BE2C (cell line): ENCODE measurements at regions not wholly inside any gene's neighbourhood (a gene's known extent, or its start where the extent isn't known, plus 50 kb on each side); places are given as distances from the start of the nearest gene placed in this dataset.
"Not testable (repeated sequence)": the region's sequence is repeated elsewhere in the genome, so short reads cannot be mapped to it uniquely, and the experiment has no call there.

Experiments used
- DNase-seq: peaks from one replicate; pipeline ENCODE4 v3.0.0-alpha.2; 2020
- H3K27me3 ChIP-seq: fragments of 250-450 bp; sonication (Bioruptor Pico); 2 replicates; pipeline ENCODE4 v1.5.1; 2020; ENCODE audit warnings: mild to moderate bottlenecking
- H3K36me3 ChIP-seq: fragments of 250-450 bp; sonication (Bioruptor Pico); 2 replicates; pipeline ENCODE4 v1.5.1; 2020; ENCODE audit warnings: mild to moderate bottlenecking
- H3K4me1 ChIP-seq: fragments of 250-450 bp; sonication (Bioruptor Pico); 2 replicates; pipeline ENCODE4 v1.5.1; 2020
- H3K4me3 ChIP-seq: 2 replicates; pipeline ENCODE4 v1.5.1; 2011; ENCODE audit warnings: low read depth, low read length
- H3K9me3 ChIP-seq: fragments of 250-450 bp; sonication (Bioruptor Pico); 2 replicates; pipeline ENCODE4 v1.5.1; 2020
- TF ChIP-seq, protein P1 (sequence below): IDR thresholded peaks from 2 replicates; pipeline ENCODE4 v1.5.1; 2012; ENCODE audit warnings: mild to moderate bottlenecking, low read depth, low read length

DNA sequence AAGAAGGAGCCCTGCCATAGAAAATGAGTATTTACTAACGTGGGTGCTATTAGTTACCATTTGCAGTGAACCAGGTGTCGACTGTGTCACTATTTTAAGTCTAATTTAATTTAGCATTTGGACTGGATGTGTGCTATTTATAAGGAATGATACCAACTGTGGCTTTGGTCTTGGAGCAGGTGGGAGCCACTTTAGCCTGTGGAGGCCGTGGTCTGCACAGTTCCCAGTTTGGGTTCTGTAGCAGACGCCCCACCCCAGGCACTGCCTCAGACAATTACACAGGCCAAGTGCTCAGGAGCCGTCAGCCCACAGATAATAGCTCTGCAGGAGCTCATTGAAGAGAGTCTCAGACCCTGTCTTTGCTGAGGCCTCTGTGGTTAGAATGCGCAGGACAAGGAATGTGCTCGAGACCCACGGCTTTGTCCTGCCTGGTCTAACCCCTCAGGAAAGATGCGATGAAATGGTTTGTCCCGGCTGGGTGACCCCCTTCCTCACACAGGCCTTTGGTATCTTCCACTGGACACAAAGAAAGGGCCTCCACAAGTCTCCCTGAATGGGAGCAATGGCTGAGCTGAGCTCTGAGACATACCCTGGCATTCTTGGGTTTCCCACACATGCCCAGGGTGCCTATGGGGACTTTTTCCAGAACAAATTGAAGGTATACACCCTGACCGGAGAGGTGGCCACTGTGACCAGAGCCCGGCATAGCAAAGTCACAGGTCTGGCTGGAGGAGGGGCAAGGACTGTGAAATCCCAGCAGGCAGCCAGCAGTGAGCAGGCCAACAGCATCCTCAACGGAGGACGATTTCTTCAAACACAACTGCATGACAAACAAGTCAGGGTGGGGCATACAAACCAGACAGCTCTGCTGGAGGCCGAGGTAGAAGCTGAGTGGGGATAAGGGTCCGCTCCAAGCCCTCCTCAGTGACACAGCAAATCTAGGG, 251.2 kb downstream of the ARHGAP12 start:
- DNase-seq, result no peak
- TF ChIP-seq, protein P1, sequence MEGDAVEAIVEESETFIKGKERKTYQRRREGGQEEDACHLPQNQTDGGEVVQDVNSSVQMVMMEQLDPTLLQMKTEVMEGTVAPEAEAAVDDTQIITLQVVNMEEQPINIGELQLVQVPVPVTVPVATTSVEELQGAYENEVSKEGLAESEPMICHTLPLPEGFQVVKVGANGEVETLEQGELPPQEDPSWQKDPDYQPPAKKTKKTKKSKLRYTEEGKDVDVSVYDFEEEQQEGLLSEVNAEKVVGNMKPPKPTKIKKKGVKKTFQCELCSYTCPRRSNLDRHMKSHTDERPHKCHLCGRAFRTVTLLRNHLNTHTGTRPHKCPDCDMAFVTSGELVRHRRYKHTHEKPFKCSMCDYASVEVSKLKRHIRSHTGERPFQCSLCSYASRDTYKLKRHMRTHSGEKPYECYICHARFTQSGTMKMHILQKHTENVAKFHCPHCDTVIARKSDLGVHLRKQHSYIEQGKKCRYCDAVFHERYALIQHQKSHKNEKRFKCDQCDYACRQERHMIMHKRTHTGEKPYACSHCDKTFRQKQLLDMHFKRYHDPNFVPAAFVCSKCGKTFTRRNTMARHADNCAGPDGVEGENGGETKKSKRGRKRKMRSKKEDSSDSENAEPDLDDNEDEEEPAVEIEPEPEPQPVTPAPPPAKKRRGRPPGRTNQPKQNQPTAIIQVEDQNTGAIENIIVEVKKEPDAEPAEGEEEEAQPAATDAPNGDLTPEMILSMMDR, result no peak
- H3K27me3 ChIP-seq, result no peaks in the 10 kb centered on the region
- no peaks in the 10 kb centered on the region for H3K4me1 ChIP-seq
- H3K36me3 ChIP-seq, result no peaks in the 10 kb centered on the region
- H3K4me3 ChIP-seq, result no peak overlapping the region
- no peaks in the 10 kb centered on the region for H3K9me3 ChIP-seq

DNA sequence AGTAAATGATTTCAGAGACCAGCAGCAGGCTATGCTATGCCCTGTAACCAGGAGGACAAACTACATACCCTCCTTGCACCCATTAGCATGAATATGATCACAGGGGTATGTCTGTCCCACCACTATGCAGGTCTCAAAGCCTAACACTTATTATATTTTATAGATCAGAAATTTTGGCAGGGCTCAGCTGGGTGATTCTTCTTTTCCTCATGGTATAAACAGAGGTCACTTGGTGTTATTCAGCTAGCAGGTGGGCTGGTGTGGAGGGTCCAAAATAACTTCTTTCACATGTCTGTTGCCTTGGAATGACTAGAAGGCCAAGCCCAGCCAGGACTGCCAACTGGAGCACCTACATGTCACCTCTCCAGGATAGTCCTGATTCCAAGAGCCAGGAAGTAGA, 252.9 kb downstream of the ARHGAP12 start:
- H3K4me3 ChIP-seq, result no peak overlapping the region
- TF ChIP-seq, protein P1, result no peak
- no peak for DNase-seq

DNA sequence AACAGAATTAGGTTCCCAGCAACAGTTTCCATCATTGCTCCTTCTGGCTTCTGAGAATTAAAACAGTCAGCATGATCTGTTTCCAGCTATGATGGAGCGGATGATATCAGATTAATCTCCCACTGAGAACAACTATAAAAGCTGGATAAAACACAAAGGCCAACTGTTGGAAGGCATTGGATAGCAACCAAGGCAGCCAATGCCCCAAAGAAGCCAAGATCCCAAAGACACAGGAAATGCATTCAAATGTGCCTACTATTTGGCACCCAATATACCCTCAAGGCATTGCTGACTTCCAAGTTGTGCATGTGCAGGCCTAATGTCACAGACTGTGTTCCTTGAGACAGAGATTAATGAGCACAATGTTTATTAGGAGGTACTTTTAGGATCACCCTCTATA, 259.3 kb downstream of the ARHGAP12 start:
- no peak for DNase-seq
- TF ChIP-seq, protein P1, result no peak
- Histone ChIP-seq H3K4me1 (no peaks in the 10 kb centered on the region), H3K36me3 (no peaks in the 10 kb centered on the region), H3K9me3 (no peaks in the 10 kb centered on the region), H3K4me3 (no peak overlapping the region), H3K27me3 (no peaks in the 10 kb centered on the region)

More for the DNA sequence above, 252.9 kb downstream of the ARHGAP12 start:
- Histone ChIP-seq H3K4me1 (no peaks in the 10 kb centered on the region), H3K9me3 (no peaks in the 10 kb centered on the region), H3K36me3 (no peaks in the 10 kb centered on the region), H3K27me3 (no peaks in the 10 kb centered on the region)

DNA sequence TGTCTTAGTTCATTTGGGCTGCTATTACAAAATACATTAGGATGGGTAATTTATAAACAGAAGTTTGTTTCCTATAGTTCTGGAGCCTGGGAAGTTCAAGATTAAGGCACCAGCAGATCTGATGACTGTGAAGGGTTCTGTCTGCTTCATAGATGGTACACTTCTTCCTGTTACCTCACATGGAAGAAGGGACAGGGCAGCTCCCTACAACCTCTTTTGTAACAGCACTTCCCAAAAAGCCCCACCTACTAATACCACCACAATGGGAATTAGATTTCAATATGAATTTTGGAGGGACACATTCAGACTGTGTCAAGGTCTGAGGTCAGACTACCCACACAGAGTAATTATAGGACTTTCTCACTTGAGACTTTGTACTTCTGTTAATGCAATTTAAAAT, 260.3 kb downstream of the ARHGAP12 start:
- DNase-seq, result no peak
- no peaks in the 10 kb centered on the region for H3K36me3 ChIP-seq
- H3K9me3 ChIP-seq, result no peaks in the 10 kb centered on the region
- TF ChIP-seq, protein P1, result no peak
- no peaks in the 10 kb centered on the region for H3K27me3 ChIP-seq
- no peaks in the 10 kb centered on the region for H3K4me1 ChIP-seq
- H3K4me3 ChIP-seq, result no peak overlapping the region

DNA sequence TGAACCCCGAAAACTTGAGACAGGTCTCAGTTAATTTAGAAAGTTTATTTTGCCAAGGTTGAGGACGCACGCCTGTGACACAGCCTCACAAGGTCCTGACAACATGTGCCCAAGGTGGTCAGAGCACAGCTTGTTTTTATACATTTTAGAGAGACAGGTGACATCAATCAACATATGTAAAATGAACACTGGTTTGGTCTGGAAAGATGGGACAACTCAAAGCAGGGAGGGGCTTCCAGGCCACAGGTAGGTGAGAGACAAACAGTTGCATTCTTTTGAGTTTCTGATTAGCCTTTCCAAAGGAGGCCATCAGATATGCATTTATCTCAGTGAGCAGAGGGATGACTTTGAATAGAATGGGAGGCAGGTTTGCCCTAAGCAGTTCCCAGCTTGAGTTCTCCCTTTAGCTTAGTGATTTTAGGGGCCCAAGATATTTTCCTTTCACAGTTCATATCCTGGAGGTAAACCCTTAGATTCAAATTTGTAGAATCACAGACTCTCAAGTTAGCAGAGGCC, 262.8 kb downstream of the ARHGAP12 start:
- H3K36me3 ChIP-seq, H3K9me3 ChIP-seq, H3K27me3 ChIP-seq, H3K4me3 ChIP-seq, H3K4me1 ChIP-seq, DNase-seq: not testable (repeated sequence)

DNA sequence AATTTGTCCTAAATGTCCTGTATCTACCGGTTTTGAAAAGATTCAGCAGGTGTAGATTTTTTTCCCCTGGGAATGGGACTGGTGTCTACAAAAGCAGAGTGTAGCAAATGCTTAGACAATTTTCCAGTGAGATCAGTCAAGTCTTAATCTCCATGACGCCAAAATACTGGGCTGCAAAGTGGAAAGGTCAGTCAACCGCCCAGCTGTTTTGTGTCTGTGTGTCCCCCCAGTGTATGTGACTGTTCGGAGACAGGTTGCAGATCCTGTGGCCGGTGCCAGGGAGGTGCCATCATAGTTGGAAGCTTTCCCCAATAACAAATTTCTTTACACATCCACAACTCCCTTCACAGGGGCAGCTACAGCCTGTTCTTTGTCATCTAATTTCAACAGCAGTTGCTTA, 263.8 kb downstream of the ARHGAP12 start:
- H3K4me3 ChIP-seq, result no peak overlapping the region
- no peaks in the 10 kb centered on the region for H3K4me1 ChIP-seq
- TF ChIP-seq, protein P1, result no peak
- H3K27me3 ChIP-seq, result no peaks in the 10 kb centered on the region
- no peaks in the 10 kb centered on the region for H3K36me3 ChIP-seq
- no peaks in the 10 kb centered on the region for H3K9me3 ChIP-seq
- no peak for DNase-seq

DNA sequence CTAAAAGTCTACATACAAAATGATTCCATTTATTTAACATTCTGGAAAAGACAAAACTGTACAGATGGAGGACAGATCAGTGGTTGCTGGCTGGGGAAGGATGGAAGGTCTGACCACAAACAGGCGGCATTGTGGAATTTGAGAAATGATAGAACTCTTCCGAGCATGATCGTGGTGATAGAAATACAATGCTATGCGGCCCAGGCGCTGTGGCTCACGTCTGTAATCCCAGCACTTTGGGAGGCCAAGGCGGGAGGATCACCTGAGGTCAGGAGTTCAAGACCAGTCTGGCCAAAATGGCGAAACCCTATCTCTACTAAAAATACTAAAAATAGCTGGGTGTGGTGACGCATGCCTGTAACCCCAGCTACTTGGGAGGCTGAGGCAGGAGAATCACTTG, 264.6 kb downstream of the ARHGAP12 start:
- not testable (repeated sequence) for H3K4me3 ChIP-seq, H3K4me1 ChIP-seq, H3K27me3 ChIP-seq, DNase-seq, H3K36me3 ChIP-seq, H3K9me3 ChIP-seq
